Keratinocyte (primary cell): ENCODE measurements at regions not wholly inside any gene's neighbourhood (a gene's known extent, or its start where the extent isn't known, plus 50 kb on each side); places are given as distances from the start of the nearest gene placed in this dataset.

Experiments
- DNase-seq: peaks from one replicate; pipeline ENCODE4 v3.0.0-alpha.2; 2011; ENCODE audit warnings: low read depth, missing footprints, low spot score
- FAIRE-seq: peaks from 2 replicates; lab custom pipeline; 2011; peaks lifted over from hg19 to GRCh38; lab: Jason Lieb, UNC
- H2AFZ ChIP-seq: 2 replicates; pipeline ENCODE4 v1.6.0; 2012; ENCODE audit warnings: low read length, control low read depth, inconsistent platforms; ENCODE audit not compliant: control insufficient read depth
- H3K27ac ChIP-seq: 2 replicates; pipeline ENCODE4 v1.5.1; 2011; ENCODE audit warnings: low read length; ENCODE audit not compliant: control insufficient read depth, insufficient read depth
- H3K27me3 ChIP-seq: 3 replicates; pipeline ENCODE4 v1.6.0; 2011; ENCODE audit warnings: low read length; ENCODE audit not compliant: control insufficient read depth, insufficient read depth; ENCODE audit errors: extremely low read depth
- H3K36me3 ChIP-seq, 2 experiments: 2 replicates in 1 of 2; 3 replicates in 1 of 2; pipeline ENCODE4 v1.5.1; 2011; ENCODE audit warnings: low read length in 2 of 2, mild to moderate bottlenecking in 1 of 2; ENCODE audit not compliant: control insufficient read depth in 2 of 2, insufficient read depth in 2 of 2; ENCODE audit errors: extremely low read depth in 1 of 2
- H3K4me1 ChIP-seq: 3 replicates; pipeline ENCODE4 v1.5.1; 2011; ENCODE audit warnings: low read length; ENCODE audit not compliant: control insufficient read depth, insufficient read depth; ENCODE audit errors: extremely low read depth
- H3K4me2 ChIP-seq: 3 replicates; pipeline ENCODE4 v1.6.0; 2011; ENCODE audit warnings: low read depth, low read length; ENCODE audit not compliant: control insufficient read depth, insufficient read depth; ENCODE audit errors: extremely low read depth
- H3K4me3 ChIP-seq, 3 experiments: fragments of 200-600 bp in 1 of 3; sonication (generic) in 1 of 3; 2 replicates in 2 of 3; 3 replicates in 1 of 3; pipeline ENCODE4 v1.5.1; 2011 to 2016; ENCODE audit warnings: low read length in 3 of 3, mild to moderate bottlenecking in 3 of 3, control low read depth in 2 of 3, inconsistent platforms in 1 of 3, low read depth in 1 of 3, mixed read lengths in 1 of 3, mixed run types in 1 of 3, moderate library complexity in 1 of 3; ENCODE audit not compliant: control insufficient read depth in 2 of 3, insufficient read depth in 2 of 3; ENCODE audit errors: extremely low read depth in 1 of 3
- H3K79me2 ChIP-seq: 2 replicates; pipeline ENCODE4 v1.6.0; 2012; ENCODE audit warnings: low read length; ENCODE audit not compliant: control insufficient read depth, insufficient read depth
- H3K9ac ChIP-seq: 3 replicates; pipeline ENCODE4 v1.6.0; 2011; ENCODE audit warnings: low read length; ENCODE audit not compliant: control insufficient read depth, insufficient read depth; ENCODE audit errors: extremely low read depth
- H3K9me1 ChIP-seq: 3 replicates; pipeline ENCODE4 v1.6.0; 2011; ENCODE audit warnings: low read length; ENCODE audit not compliant: control insufficient read depth, insufficient read depth; ENCODE audit errors: extremely low read depth
- H3K9me3 ChIP-seq: 2 replicates; pipeline ENCODE4 v1.5.1; 2012; ENCODE audit warnings: low read depth, low read length; ENCODE audit not compliant: control insufficient read depth
- H4K20me1 ChIP-seq: 3 replicates; pipeline ENCODE4 v1.6.0; 2011; ENCODE audit warnings: low read length; ENCODE audit not compliant: control insufficient read depth, insufficient read depth; ENCODE audit errors: extremely low read depth
- EZH2 ChIP-seq: IDR thresholded peaks from one replicate; pipeline ENCODE4 v1.6.1; 2012; ENCODE audit warnings: inconsistent platforms, mild to moderate bottlenecking, low read length, moderate library complexity
- dilution Hi-C: fragments of 300-500 bp; cut with MboI; formaldehyde crosslinking; loops from one replicate; pipeline ENCODE4 v1.7.0; 2020; ENCODE audit warnings: low sequenced_read_pairs; ENCODE audit not compliant: extremely low pct_ligation_motif_present
- TF ChIP-seq, protein P1 (sequence below), 3 experiments: IDR thresholded peaks in 1 of 3; conservative IDR thresholded peaks in 1 of 3; optimal IDR thresholded peaks in 1 of 3; 2 replicates in 2 of 3; 3 replicates in 1 of 3; pipeline versions ENCODE3 to v1.5.1; 2011; ENCODE audit warnings: low read length in 3 of 3, mild to moderate bottlenecking in 3 of 3, moderate library complexity in 2 of 3, control low read depth in 1 of 3, inconsistent platforms in 1 of 3; ENCODE audit not compliant: insufficient read depth in 2 of 3; ENCODE audit errors: extremely low read depth in 1 of 3

GRCh38 chr9:14498824-14499223 lies 184.9 kb upstream of the NFIB start:
- dilution Hi-C loops, result no loop called here

DNA sequence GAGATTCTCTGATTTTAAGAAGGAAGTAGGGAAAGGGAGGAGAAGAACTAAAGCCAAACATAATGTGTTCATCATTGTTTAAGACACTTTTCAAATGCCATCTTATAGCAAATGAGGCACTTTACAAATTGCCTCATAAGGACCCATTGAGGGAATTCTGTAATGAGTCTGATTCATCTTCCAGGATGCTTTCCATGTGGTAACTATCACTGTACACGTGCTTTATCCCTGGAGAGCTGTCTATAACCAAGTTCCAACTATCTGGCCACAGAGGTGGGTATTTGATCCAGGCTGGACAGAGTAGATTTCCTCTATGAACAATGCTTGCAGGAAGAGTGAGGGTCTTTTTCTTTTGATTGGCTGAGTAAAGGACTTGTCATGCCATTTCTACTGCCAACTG lies 183.5 kb upstream of the NFIB start:
- H3K4me3 ChIP-seq, result no peak overlapping the region
- H3K4me1 ChIP-seq, result no peaks in the 10 kb centered on the region
- H3K9me3 ChIP-seq, result no peaks in the 10 kb centered on the region
- no peaks in the 10 kb centered on the region for H3K36me3 ChIP-seq
- dilution Hi-C loops, result no loop called here
- no peak overlapping the region for H3K9ac ChIP-seq
- H3K27me3 ChIP-seq, result no peaks in the 10 kb centered on the region
- FAIRE-seq, result no peak
- no peaks in the 10 kb centered on the region for H3K79me2 ChIP-seq
- no peak for TF ChIP-seq EZH2
- TF ChIP-seq, protein P1, sequence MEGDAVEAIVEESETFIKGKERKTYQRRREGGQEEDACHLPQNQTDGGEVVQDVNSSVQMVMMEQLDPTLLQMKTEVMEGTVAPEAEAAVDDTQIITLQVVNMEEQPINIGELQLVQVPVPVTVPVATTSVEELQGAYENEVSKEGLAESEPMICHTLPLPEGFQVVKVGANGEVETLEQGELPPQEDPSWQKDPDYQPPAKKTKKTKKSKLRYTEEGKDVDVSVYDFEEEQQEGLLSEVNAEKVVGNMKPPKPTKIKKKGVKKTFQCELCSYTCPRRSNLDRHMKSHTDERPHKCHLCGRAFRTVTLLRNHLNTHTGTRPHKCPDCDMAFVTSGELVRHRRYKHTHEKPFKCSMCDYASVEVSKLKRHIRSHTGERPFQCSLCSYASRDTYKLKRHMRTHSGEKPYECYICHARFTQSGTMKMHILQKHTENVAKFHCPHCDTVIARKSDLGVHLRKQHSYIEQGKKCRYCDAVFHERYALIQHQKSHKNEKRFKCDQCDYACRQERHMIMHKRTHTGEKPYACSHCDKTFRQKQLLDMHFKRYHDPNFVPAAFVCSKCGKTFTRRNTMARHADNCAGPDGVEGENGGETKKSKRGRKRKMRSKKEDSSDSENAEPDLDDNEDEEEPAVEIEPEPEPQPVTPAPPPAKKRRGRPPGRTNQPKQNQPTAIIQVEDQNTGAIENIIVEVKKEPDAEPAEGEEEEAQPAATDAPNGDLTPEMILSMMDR (optimal IDR thresholded peaks at IDR 0.05 in 1 of 3, IDR thresholded peaks at IDR 0.05 in 1 of 3, conservative IDR thresholded peaks at IDR 0.05 in 1 of 3; ENCODE audit: extremely low read depth in 1 of 3, insufficient read depth in 2 of 3, low read length in 3 of 3), result no peak
- no peak for DNase-seq
- no peaks in the 10 kb centered on the region for H4K20me1 ChIP-seq
- no peak overlapping the region for H2AFZ ChIP-seq
- H3K9me1 ChIP-seq, result no peaks in the 10 kb centered on the region
- H3K4me2 ChIP-seq, result no peak overlapping the region
- no peak overlapping the region for H3K27ac ChIP-seq

More at GRCh38 chr9:14498824-14499223, 184.9 kb upstream of the NFIB start:
- H3K27me3 ChIP-seq, result no peaks in the 10 kb centered on the region
- no peaks in the 10 kb centered on the region for H3K9me1 ChIP-seq
- no peaks in the 10 kb centered on the region for H3K9me3 ChIP-seq
- H3K4me3 ChIP-seq, result no peak overlapping the region
- H3K4me2 ChIP-seq, result no peak overlapping the region
- no peak for TF ChIP-seq EZH2
- TF ChIP-seq, protein P1 (optimal IDR thresholded peaks at IDR 0.05 in 1 of 3, IDR thresholded peaks at IDR 0.05 in 1 of 3, conservative IDR thresholded peaks at IDR 0.05 in 1 of 3; ENCODE audit: extremely low read depth in 1 of 3, insufficient read depth in 2 of 3, low read length in 3 of 3), result no peak
- FAIRE-seq (no peak), DNase-seq (no peak)
- no peak overlapping the region for H3K27ac ChIP-seq
- no peaks in the 10 kb centered on the region for H4K20me1 ChIP-seq
- H3K79me2 ChIP-seq, result no peaks in the 10 kb centered on the region
- H3K36me3 ChIP-seq, result no peaks in the 10 kb centered on the region
- no peak overlapping the region for H3K9ac ChIP-seq
- no peak overlapping the region for H2AFZ ChIP-seq
- no peaks in the 10 kb centered on the region for H3K4me1 ChIP-seq
